ENCODE measurements at regions not wholly inside any gene's neighbourhood (a gene's known extent, or its start where the extent isn't known, plus 50 kb on each side); places are given as distances from the start of the nearest gene placed in this dataset.
"Not testable (repeated sequence)": the region's sequence is repeated elsewhere in the genome, so short reads cannot be mapped to it uniquely, and the experiment has no call there.

GRCh38 chr2:123840016-123840415 is 185.1 kb upstream of the CNTNAP5 start:
- no peak for DNase-seq

- no peak for DNase-seq
Observed at GRCh38 chr2:123840574-123840973, 184.5 kb upstream of the CNTNAP5 start.

- DNase-seq, result no peak
Observed at GRCh38 chr2:123851281-123851680, 173.8 kb upstream of the CNTNAP5 start.

GRCh38 chr2:123853161-123853560 is 171.9 kb upstream of the CNTNAP5 start:
- no peak for DNase-seq

GRCh38 chr2:123859031-123859430 is 166.1 kb upstream of the CNTNAP5 start:
- DNase-seq, result not testable (repeated sequence)

GRCh38 chr2:123864416-123864815 is 160.7 kb upstream of the CNTNAP5 start:
- no peak for DNase-seq

- DNase-seq, result no peak
Observed at GRCh38 chr2:123870206-123870880, 154.7 kb upstream of the CNTNAP5 start.

- no peak for DNase-seq
Observed at GRCh38 chr2:123870881-123871276, 154.2 kb upstream of the CNTNAP5 start.

- DNase-seq, result no peak
Observed at GRCh38 chr2:123890148-123890547, 134.9 kb upstream of the CNTNAP5 start.

- DNase-seq, result no peak
Observed at GRCh38 chr2:123894167-123894566, 130.9 kb upstream of the CNTNAP5 start.

GRCh38 chr2:123895651-123896050 is 129.4 kb upstream of the CNTNAP5 start:
- no peak for DNase-seq

- no peak for DNase-seq
Observed at GRCh38 chr2:123901256-123901655, 123.8 kb upstream of the CNTNAP5 start.

GRCh38 chr2:123906361-123906760 is 118.7 kb upstream of the CNTNAP5 start:
- no peak for DNase-seq

- no peak for DNase-seq
Observed at GRCh38 chr2:123908522-123908921, 116.6 kb upstream of the CNTNAP5 start.

GRCh38 chr2:123912171-123912570 is 112.9 kb upstream of the CNTNAP5 start:
- no peak for DNase-seq

- no peak for DNase-seq
Observed at GRCh38 chr2:123913143-123913735, 111.8 kb upstream of the CNTNAP5 start.

GRCh38 chr2:123915380-123915779 is 109.7 kb upstream of the CNTNAP5 start:
- no peak for DNase-seq

GRCh38 chr2:123916051-123916450 is 109.0 kb upstream of the CNTNAP5 start:
- no peak for DNase-seq

GRCh38 chr2:123916531-123916930 is 108.6 kb upstream of the CNTNAP5 start:
- DNase-seq, result no peak

- DNase-seq, result no peak
Observed at GRCh38 chr2:123917241-123917640, 107.8 kb upstream of the CNTNAP5 start.

- no peak for DNase-seq
Observed at GRCh38 chr2:123928358-123928757, 96.7 kb upstream of the CNTNAP5 start.

- DNase-seq, result no peak
Observed at GRCh38 chr2:123935405-123935804, 89.7 kb upstream of the CNTNAP5 start.

GRCh38 chr2:123953846-123954245 is 71.2 kb upstream of the CNTNAP5 start:
- DNase-seq, result no peak

GRCh38 chr2:123958011-123958410 is 67.1 kb upstream of the CNTNAP5 start:
- no peak for DNase-seq

- DNase-seq, result no peak
Observed at GRCh38 chr2:123961576-123961975, 63.5 kb upstream of the CNTNAP5 start.
